ENCODE measurements at regions not wholly inside any gene's neighbourhood (a gene's known extent, or its start where the extent isn't known, plus 50 kb on each side); places are given as distances from the start of the nearest gene placed in this dataset.
A peak's percentile ranks its signal among the peaks of the same experiment; 100 is the strongest.

DNA sequence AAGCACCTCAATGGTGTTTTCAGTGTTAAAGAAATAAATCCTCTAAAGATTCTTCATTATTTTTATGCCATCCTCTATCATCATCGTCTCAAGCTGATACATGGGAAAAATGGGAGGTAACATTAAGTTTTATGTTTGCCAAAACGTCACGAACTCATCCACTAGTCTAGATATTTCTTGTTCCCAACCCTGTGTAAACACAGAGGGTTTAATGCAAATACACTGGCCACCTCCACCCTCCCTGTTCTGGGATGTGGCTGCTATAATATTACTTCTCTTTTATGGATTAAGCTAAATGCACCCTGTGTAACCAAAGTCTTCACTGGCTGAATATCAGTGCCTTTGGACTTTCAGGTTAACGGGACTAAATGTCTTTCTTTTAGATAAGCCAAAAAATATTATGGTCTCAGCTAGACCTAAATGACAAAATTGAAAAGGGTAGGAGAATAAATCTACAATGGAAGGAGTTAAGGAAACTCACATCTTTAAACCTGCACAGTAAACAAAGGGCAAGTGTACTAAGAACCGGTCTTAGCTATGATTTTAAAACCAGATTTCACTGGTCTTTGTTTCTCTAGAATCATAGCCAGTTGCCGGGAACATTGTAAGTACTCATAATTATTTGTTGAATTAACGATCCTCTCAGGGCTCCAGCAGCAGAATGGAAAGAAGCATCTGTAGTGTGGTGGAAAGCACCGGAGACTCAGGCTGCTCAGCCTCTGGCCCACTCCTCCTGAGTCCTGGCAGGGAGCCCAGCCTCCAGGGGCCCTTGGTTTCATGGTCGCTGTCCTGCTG lies 103.5 kb upstream of the NOCT start:
- TF ChIP-seq, protein P1, sequence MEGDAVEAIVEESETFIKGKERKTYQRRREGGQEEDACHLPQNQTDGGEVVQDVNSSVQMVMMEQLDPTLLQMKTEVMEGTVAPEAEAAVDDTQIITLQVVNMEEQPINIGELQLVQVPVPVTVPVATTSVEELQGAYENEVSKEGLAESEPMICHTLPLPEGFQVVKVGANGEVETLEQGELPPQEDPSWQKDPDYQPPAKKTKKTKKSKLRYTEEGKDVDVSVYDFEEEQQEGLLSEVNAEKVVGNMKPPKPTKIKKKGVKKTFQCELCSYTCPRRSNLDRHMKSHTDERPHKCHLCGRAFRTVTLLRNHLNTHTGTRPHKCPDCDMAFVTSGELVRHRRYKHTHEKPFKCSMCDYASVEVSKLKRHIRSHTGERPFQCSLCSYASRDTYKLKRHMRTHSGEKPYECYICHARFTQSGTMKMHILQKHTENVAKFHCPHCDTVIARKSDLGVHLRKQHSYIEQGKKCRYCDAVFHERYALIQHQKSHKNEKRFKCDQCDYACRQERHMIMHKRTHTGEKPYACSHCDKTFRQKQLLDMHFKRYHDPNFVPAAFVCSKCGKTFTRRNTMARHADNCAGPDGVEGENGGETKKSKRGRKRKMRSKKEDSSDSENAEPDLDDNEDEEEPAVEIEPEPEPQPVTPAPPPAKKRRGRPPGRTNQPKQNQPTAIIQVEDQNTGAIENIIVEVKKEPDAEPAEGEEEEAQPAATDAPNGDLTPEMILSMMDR (IDR thresholded peaks at IDR 0.05; ENCODE audit: unreplicated experiment): no peak
- H3K36me3 Mint-ChIP-seq (ENCODE audit: insufficient read depth, unreplicated experiment): no peaks in the 10 kb centered on the region
- H3K4me1 Mint-ChIP-seq (ENCODE audit: low read depth, unreplicated experiment): peaks cover 13% of the 10 kb centered on the region
- no peaks in the 10 kb centered on the region for H3K27me3 Mint-ChIP-seq (ENCODE audit: unreplicated experiment)
- peak; percentile 13 for DNase-seq
- no peak overlapping the region for H3K4me3 Mint-ChIP-seq (ENCODE audit: low read depth, unreplicated experiment)
- H3K9me3 Mint-ChIP-seq (ENCODE audit: low read depth, unreplicated experiment): no peaks in the 10 kb centered on the region
- BruUV-seq (replicated peaks): no TSS peak
- H3K27ac Mint-ChIP-seq (ENCODE audit: unreplicated experiment): no peak overlapping the region
- CTCF ChIA-PET: interaction anchor here (1.8 kb wide), 1 partner anchor 41 kb away, joined by 4 read pairs; no protein-coding TSS in a partner anchor
- intact Hi-C loops (cut with micrococcal nuclease; ENCODE audit: unreplicated experiment): loop anchor here (10.0 kb wide), 1 partner anchor 227 kb away; no protein-coding TSS in a partner anchor

DNA sequence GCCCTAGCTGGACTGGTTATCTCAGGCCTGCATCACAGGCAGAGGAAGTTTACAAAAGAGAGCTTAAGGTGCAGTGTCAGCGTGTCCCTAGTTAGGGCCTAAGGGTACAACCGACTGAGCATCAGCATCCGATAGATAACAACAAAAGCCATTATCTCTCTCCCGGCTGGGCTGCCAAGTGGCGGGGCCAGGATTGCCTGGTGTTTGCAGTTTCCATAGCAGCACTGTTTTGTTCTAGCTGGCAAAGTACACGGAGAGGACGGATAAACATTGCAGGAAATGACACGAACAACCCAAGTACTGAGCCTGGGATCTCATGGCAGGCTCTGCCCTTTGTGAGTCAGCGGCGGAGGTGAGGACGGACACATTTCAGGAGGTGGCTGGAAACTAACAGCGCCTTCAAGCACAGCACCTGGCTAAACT lies 104.7 kb upstream of the NOCT start:
- no TSS peak for BruUV-seq (replicated peaks)
- intact Hi-C loops (cut with micrococcal nuclease; ENCODE audit: unreplicated experiment): loop anchor here (10.0 kb wide), 1 partner anchor 226 kb away; no protein-coding TSS in a partner anchor
- H3K4me1 Mint-ChIP-seq (ENCODE audit: low read depth, unreplicated experiment): peaks cover 13% of the 10 kb centered on the region

DNA sequence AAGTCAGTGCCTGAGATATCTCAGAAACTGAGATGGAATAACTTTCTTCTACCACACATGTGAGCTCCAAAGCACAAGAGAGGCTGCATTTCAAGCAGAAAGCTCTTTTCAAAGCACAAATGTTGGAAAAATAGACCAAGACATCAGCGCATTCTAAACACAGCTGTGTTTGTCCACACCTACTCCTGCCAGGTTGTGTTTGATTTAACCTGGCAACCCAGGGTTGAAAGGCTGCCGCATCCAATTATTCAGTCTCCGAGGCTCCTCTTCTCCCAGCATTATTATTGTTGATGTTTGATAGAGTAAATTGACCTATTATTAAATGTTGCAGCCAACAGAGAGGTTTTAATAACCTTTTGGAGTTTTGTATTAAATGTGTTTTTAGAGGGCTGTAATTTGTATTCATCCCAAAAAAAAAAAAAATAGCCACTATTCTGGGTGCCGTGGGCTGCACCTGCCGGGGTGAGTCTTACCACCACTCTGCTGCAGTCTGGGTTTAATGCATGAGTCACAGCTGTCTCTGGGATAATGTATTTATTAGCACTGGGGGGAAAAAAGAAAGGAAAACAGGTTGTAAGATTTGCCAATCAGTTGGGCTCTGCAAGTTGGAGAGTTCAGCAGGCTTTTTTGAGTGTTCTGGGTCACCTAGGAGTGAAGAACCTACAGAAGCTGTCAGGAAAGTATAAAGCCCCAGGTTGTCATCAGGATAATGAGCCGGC lies 105.2 kb upstream of the NOCT start:
- peaks cover 13% of the 10 kb centered on the region for H3K4me1 Mint-ChIP-seq (ENCODE audit: low read depth, unreplicated experiment)
- intact Hi-C loops (cut with micrococcal nuclease; ENCODE audit: unreplicated experiment): loop anchor here (10.0 kb wide), 1 partner anchor 226 kb away; no protein-coding TSS in a partner anchor
- no peaks in the 10 kb centered on the region for H3K9me3 Mint-ChIP-seq (ENCODE audit: low read depth, unreplicated experiment)
- peak; percentile 2 for DNase-seq
- H3K36me3 Mint-ChIP-seq (ENCODE audit: insufficient read depth, unreplicated experiment): no peaks in the 10 kb centered on the region
- TF ChIP-seq, protein P1 (IDR thresholded peaks at IDR 0.05; ENCODE audit: unreplicated experiment): no peak
- no peaks in the 10 kb centered on the region for H3K27me3 Mint-ChIP-seq (ENCODE audit: unreplicated experiment)
- peak overlapping the region; percentile 24 for H3K4me3 Mint-ChIP-seq (ENCODE audit: low read depth, unreplicated experiment)
- BruUV-seq (replicated peaks): no TSS peak
- CTCF ChIA-PET: interaction anchor here (1.8 kb wide), 1 partner anchor 39 kb away, joined by 4 read pairs; no protein-coding TSS in a partner anchor
- peak overlapping the region; percentile 69 for H3K27ac Mint-ChIP-seq (ENCODE audit: unreplicated experiment)

More for the DNA sequence above, 104.7 kb upstream of the NOCT start:
- peak overlapping the region; percentile 24 for H3K4me3 Mint-ChIP-seq (ENCODE audit: low read depth, unreplicated experiment)
- CTCF ChIA-PET: interaction anchor here (1.8 kb wide), 1 partner anchor 40 kb away, joined by 4 read pairs; no protein-coding TSS in a partner anchor
- H3K36me3 Mint-ChIP-seq (ENCODE audit: insufficient read depth, unreplicated experiment): no peaks in the 10 kb centered on the region
- peak; percentile 55 for DNase-seq
- peak overlapping the region; percentile 69 for H3K27ac Mint-ChIP-seq (ENCODE audit: unreplicated experiment)
- no peaks in the 10 kb centered on the region for H3K27me3 Mint-ChIP-seq (ENCODE audit: unreplicated experiment)
- TF ChIP-seq, protein P1 (IDR thresholded peaks at IDR 0.05; ENCODE audit: unreplicated experiment): no peak
- no peaks in the 10 kb centered on the region for H3K9me3 Mint-ChIP-seq (ENCODE audit: low read depth, unreplicated experiment)

DNA sequence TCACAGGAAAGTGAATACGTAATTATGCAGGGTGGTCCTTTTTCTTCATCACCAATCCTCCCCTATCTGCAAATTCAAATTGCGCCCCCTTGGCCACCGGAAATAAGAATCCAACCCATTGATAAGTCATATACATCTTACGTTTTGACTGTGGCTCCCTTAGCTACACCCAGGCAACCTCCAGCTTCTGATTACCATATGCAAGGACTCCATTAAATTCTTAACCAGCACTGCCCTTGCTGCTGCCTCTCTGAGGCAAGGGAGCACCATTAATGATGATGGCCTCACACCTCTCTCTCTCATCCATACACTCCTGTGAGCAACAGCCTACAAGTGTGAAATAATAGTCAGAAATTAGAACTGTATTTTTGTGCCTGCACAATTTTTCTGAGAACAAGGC lies 106.0 kb upstream of the NOCT start:
- CTCF ChIA-PET: interaction anchor here (0.6 to 1.3 kb wide), 3 partner anchors 11 to 1666 kb away, joined by 3 to 5 read pairs (median 4); no protein-coding TSS in a partner anchor
- BruUV-seq (replicated peaks): no TSS peak
- H3K9me3 Mint-ChIP-seq (ENCODE audit: low read depth, unreplicated experiment): no peaks in the 10 kb centered on the region
- H3K36me3 Mint-ChIP-seq (ENCODE audit: insufficient read depth, unreplicated experiment): no peaks in the 10 kb centered on the region
- peaks cover 13% of the 10 kb centered on the region for H3K4me1 Mint-ChIP-seq (ENCODE audit: low read depth, unreplicated experiment)
- no peaks in the 10 kb centered on the region for H3K27me3 Mint-ChIP-seq (ENCODE audit: unreplicated experiment)
- no peak overlapping the region for H3K27ac Mint-ChIP-seq (ENCODE audit: unreplicated experiment)
- no peak for DNase-seq
- no peak overlapping the region for H3K4me3 Mint-ChIP-seq (ENCODE audit: low read depth, unreplicated experiment)
- intact Hi-C loops (cut with micrococcal nuclease; ENCODE audit: unreplicated experiment): no loop called here
- TF ChIP-seq, protein P1 (IDR thresholded peaks at IDR 0.05; ENCODE audit: unreplicated experiment): no peak

Data from Calu3 (cell line).